GM12878 (cell line): ENCODE measurements at regions not wholly inside any gene's neighbourhood (a gene's known extent, or its start where the extent isn't known, plus 50 kb on each side); places are given as distances from the start of the nearest gene placed in this dataset.

ENCODE experiments used
- BHLHE40 ChIP-seq, 2 experiments: fragments of 450-650 bp in 1 of 2; IDR thresholded peaks; 2 replicates each; pipeline ENCODE4 v1.6.1; 2011 to 2017; ENCODE audit warnings: low read depth in 2 of 2, borderline replicate concordance in 1 of 2, improper control_type of control experiment in 1 of 2, low read length in 1 of 2, mild to moderate bottlenecking in 1 of 2
- CHD2 ChIP-seq: IDR thresholded peaks from 2 replicates; pipeline ENCODE4 v1.6.1; 2011; ENCODE audit warnings: low read depth, low read length, improper control_type of control experiment, borderline replicate concordance
- EZH2 ChIP-seq: IDR thresholded peaks from 2 replicates; pipeline ENCODE4 v1.6.1; 2012; ENCODE audit warnings: low read depth, mild to moderate bottlenecking, control low read depth, inconsistent platforms, low read length, borderline replicate concordance; ENCODE audit not compliant: control insufficient read depth
- FOS ChIP-seq: IDR thresholded peaks from 3 replicates; pipeline ENCODE4 v1.6.1; 2011; ENCODE audit warnings: borderline replicate concordance; ENCODE audit not compliant: insufficient read length; ENCODE audit errors: extremely low read depth
- GATAD2B ChIP-seq: fragments of 450-650 bp; conservative IDR thresholded peaks from 2 replicates; pipeline ENCODE4 v1.6.1; 2017; ENCODE audit warnings: low read depth, mild to moderate bottlenecking, moderate library complexity
- HDGF ChIP-seq: fragments of 450-650 bp; IDR thresholded peaks from 2 replicates; pipeline ENCODE4 v1.6.1; 2016; ENCODE audit warnings: antibody characterized with exemption
- IRF4 ChIP-seq: IDR thresholded peaks from 2 replicates; pipeline ENCODE4 v1.6.1; 2011; ENCODE audit warnings: low read depth, low read length
- MAX ChIP-seq: IDR thresholded peaks from 2 replicates; pipeline ENCODE4 v1.6.1; 2012; ENCODE audit warnings: low read depth, low read length, improper control_type of control experiment
- MLLT1 ChIP-seq: fragments of 450-650 bp; IDR thresholded peaks from 2 replicates; pipeline ENCODE4 v1.6.1; 2016; ENCODE audit warnings: mild to moderate bottlenecking
- MTA2 ChIP-seq: fragments of 450-650 bp; IDR thresholded peaks from 2 replicates; pipeline ENCODE4 v1.6.1; 2016; ENCODE audit warnings: low read depth, mild to moderate bottlenecking, moderate library complexity
- RAD51 ChIP-seq: fragments of 450-650 bp; IDR thresholded peaks from 2 replicates; pipeline ENCODE4 v1.6.1; 2016; ENCODE audit warnings: moderate library complexity, mild to moderate bottlenecking, inconsistent platforms
- RB1 ChIP-seq: fragments of 450-650 bp; formaldehyde crosslinking; IDR thresholded peaks from 2 replicates; pipeline ENCODE4 v1.6.1; 2017; ENCODE audit warnings: mild to moderate bottlenecking, borderline replicate concordance
- RELB ChIP-seq: fragments of 450-650 bp; IDR thresholded peaks from 2 replicates; pipeline ENCODE4 v1.6.1; 2017; ENCODE audit warnings: low read depth, mild to moderate bottlenecking, moderate library complexity
- RUNX3 ChIP-seq: IDR thresholded peaks from 2 replicates; pipeline ENCODE4 v1.6.1; 2012; ENCODE audit warnings: low read length, inconsistent platforms
- SREBF2 ChIP-seq: IDR thresholded peaks from 2 replicates; pipeline ENCODE4 v1.6.1; 2012; ENCODE audit warnings: mild to moderate bottlenecking, low read length
- SUPT20H ChIP-seq: IDR thresholded peaks from 2 replicates; pipeline ENCODE4 v1.6.1; 2011; ENCODE audit warnings: low read depth, mild to moderate bottlenecking, low read length, moderate library complexity, borderline replicate concordance; ENCODE audit not compliant: control insufficient read depth
- USF2 ChIP-seq: IDR thresholded peaks from 2 replicates; pipeline ENCODE4 v1.6.1; 2011; ENCODE audit warnings: low read depth, low read length, improper control_type of control experiment, borderline replicate concordance
- YY1 ChIP-seq: IDR thresholded peaks from 2 replicates; pipeline ENCODE4 v1.6.1; 2011; ENCODE audit warnings: low read depth, mild to moderate bottlenecking, low read length
- ZBTB33 ChIP-seq: fragments of 450-650 bp; IDR thresholded peaks from 2 replicates; pipeline ENCODE4 v1.6.1; 2017; ENCODE audit warnings: mild to moderate bottlenecking
- ZNF592 ChIP-seq: fragments of 450-650 bp; IDR thresholded peaks from 2 replicates; pipeline ENCODE4 v1.6.1; 2017; ENCODE audit warnings: mild to moderate bottlenecking, moderate library complexity
- ZZZ3 ChIP-seq: IDR thresholded peaks from 2 replicates; pipeline ENCODE4 v1.6.1; 2011; ENCODE audit warnings: low read depth; ENCODE audit not compliant: control insufficient read depth, insufficient read length

- TF ChIP-seq IRF4 (no peak), YY1 (no peak), FOS (no peak), USF2 (no peak), MTA2 (0 out of 2 replicates have a peak, but pooled peaks have one; percentile 27), EZH2 (no peak), BHLHE40 (IDR thresholded peaks at IDR 0.05; ENCODE audit: borderline replicate concordance in 1 of 2, low read depth in 2 of 2, low read length in 1 of 2) (no peak), RB1 (no peak), RAD51 (peak; percentile 46; the same call in 1 of the 2 replicates), SREBF2 (no peak), RUNX3 (peak; percentile 53), ZBTB33 (no peak), ZNF592 (peak; percentile 78), CHD2 (no peak), SUPT20H (no peak), MLLT1 (0 out of 2 replicates have a peak, but pooled peaks have one; percentile 18), GATAD2B (no peak), ZZZ3 (no peak), RELB (peak; percentile 27; the same call in 1 of the 2 replicates), MAX (no peak), HDGF (no peak)
Observed at GRCh38 chr14:71554323-71554722, 377.9 kb upstream of the RGS6 start (continued).
